Gastroesophageal sphincter (tissue), 3 donors: ENCODE measurements at regions not wholly inside any gene's neighbourhood (a gene's known extent, or its start where the extent isn't known, plus 50 kb on each side); places are given as distances from the start of the nearest gene placed in this dataset.

Source experiments
- EP300 ChIP-seq: sonication (generic); formaldehyde crosslinking; IDR thresholded peaks from one replicate; pipeline ENCODE4 v1.6.1; 2017; ENCODE audit warnings: antibody characterized with exemption, mild to moderate bottlenecking
- POLR2A ChIP-seq, 2 donors: fragments of 450-650 bp; IDR thresholded peaks; one replicate each; pipeline ENCODE4 v1.6.1; 2017; ENCODE audit warnings: antibody characterized with exemption in 2 of 2, mild to moderate bottlenecking in 2 of 2, moderate library complexity in 1 of 2
- TF ChIP-seq, protein P1 (sequence below), 4 experiments: fragments of 200-600 bp in 2 of 4; fragments of 450-650 bp in 2 of 4; sonication (generic) in 1 of 4; IDR thresholded peaks; one replicate each; pipeline ENCODE4 v1.5.1; 2017 to 2019; ENCODE audit warnings: antibody characterized with exemption in 4 of 4, mild to moderate bottlenecking in 2 of 4, moderate library complexity in 2 of 4

DNA sequence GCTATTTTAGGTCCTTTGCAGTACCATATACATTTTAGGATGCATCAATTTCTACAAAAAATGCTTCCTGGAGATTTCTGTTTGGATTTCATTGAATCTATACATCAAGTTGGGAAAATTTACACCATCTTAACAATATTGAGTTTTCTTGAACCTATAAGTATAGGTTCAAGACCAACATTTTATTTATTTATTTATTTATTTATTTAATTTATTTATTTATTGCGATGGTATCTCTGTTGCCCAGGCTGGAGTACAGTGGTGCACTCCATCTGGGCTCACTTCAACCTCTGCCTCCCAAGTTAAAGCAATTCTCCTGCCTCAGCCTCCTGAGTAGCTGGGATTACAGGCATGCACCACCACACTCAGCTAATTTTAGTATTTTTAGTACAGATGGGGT lies 125.0 kb upstream of the HS3ST2 start:
- TF ChIP-seq, protein P1, sequence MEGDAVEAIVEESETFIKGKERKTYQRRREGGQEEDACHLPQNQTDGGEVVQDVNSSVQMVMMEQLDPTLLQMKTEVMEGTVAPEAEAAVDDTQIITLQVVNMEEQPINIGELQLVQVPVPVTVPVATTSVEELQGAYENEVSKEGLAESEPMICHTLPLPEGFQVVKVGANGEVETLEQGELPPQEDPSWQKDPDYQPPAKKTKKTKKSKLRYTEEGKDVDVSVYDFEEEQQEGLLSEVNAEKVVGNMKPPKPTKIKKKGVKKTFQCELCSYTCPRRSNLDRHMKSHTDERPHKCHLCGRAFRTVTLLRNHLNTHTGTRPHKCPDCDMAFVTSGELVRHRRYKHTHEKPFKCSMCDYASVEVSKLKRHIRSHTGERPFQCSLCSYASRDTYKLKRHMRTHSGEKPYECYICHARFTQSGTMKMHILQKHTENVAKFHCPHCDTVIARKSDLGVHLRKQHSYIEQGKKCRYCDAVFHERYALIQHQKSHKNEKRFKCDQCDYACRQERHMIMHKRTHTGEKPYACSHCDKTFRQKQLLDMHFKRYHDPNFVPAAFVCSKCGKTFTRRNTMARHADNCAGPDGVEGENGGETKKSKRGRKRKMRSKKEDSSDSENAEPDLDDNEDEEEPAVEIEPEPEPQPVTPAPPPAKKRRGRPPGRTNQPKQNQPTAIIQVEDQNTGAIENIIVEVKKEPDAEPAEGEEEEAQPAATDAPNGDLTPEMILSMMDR (IDR thresholded peaks at IDR 0.05): no peak
- TF ChIP-seq POLR2A (IDR thresholded peaks at IDR 0.05) (no peak), EP300 (no peak)
